Posterior cingulate gyrus (tissue), 11 donors: ENCODE measurements at regions not wholly inside any gene's neighbourhood (a gene's known extent, or its start where the extent isn't known, plus 50 kb on each side); places are given as distances from the start of the nearest gene placed in this dataset.

Source experiments
- DNase-seq, 10 donors: peaks; one replicate each; pipeline versions ENCODE4 v3.0.0 to v3.0.0-alpha.2; 2020 to 2021; ENCODE audit warnings: mixed read lengths in 3 of 10
- intact Hi-C: fragments of 100-400 bp; cut with DNase I; formaldehyde crosslinking; loops from one replicate; pipeline ENCODE4 v1.15.1; 2023

GRCh38 chr13:85412448-85412847 is 386.8 kb downstream of the SLITRK6 start:
- intact Hi-C loops = no loop called here
- no peak for DNase-seq

- no peak for DNase-seq
These were observed 387.6 kb downstream of the SLITRK6 start for GRCh38 chr13:85411591-85411990.

DNA sequence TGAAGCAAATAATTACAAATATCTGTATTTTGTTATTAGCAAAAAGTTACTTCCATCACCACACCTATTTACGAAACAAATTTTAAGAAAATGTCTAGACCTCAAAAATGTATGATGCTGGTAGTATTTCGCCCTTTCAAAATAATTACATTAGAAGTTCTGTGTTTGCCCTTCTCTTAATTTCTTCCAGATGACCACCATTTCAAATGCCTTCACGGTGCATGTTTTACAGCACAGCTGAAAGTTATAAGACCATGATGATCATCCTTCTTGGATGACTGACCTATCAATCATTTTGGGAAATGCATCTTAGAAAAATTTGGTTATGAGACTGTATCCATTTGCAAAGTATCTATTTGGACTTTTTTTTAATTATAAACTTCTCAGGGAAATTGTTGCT is 390.8 kb downstream of the SLITRK6 start:
- no peak for DNase-seq
- intact Hi-C loops = loop anchor here (5.0 kb wide), 1 partner anchor 119 kb away; no protein-coding TSS in a partner anchor

More at GRCh38 chr13:85411591-85411990, 387.6 kb downstream of the SLITRK6 start:
- intact Hi-C loops = no loop called here

- peak in 5 of 10 donors; percentile 25 to 83 (median 39) for DNase-seq
- intact Hi-C loops = loop anchor here (5.0 kb wide), 1 partner anchor 121 kb away; no protein-coding TSS in a partner anchor
These were observed 392.8 kb downstream of the SLITRK6 start for GRCh38 chr13:85406269-85406975.

DNA sequence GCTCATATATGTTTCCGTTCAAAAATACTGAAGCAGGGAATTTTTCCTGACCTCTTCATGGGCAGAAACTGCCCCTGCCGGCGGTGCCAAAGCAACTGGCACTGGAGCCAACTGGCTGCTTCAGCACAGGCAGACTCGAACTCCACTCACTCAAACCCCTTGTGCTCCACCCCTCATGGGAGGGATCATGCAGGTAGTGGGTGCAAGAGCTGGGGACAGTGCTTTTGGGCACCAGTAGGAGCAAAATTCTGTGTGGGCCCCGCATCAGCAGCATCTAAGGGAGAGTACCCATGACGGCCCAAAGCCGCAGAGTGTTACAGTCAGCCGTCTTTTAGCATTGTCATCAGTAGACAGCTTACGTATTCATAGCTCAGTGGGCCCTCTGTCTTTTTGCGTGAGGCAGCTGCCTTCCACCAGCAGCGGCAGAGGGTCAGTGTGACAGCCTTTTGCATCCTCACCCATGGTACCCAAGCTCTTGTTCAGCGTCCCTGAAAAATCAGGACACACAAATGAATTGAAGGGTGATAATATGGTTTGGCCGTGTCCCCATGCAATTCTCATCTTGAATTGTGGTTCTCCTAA is 393.8 kb downstream of the SLITRK6 start:
- intact Hi-C loops = loop anchor here (5.0 kb wide), 1 partner anchor 122 kb away; no protein-coding TSS in a partner anchor
- peak in 8 of 10 donors; percentile 10 to 90 (median 28) for DNase-seq

- intact Hi-C loops = no loop called here
- DNase-seq = no peak
These were observed 412.8 kb downstream of the SLITRK6 start for GRCh38 chr13:85386424-85386823.

GRCh38 chr13:85383291-85383690 is 415.9 kb downstream of the SLITRK6 start:
- intact Hi-C loops = no loop called here
- no peak for DNase-seq

DNA sequence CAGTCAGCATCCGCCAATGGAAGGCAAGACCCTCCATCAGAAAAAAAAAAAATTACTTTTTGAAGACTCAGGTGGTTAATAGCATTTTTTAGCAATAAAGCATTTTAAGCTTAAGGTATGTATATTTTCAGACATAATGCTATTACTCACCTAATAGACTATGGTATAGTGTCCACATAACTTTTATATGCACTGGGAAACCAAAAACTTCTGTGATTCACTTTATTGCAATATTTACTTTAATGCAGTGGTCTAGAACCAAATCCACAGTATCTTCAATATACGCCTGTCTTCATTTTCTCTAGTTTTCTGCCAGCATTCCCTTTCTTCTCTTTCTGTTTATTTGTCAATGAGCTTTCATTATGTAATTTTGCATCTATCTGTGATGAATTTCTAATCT is 418.1 kb downstream of the SLITRK6 start:
- DNase-seq = no peak
- intact Hi-C loops = no loop called here

DNA sequence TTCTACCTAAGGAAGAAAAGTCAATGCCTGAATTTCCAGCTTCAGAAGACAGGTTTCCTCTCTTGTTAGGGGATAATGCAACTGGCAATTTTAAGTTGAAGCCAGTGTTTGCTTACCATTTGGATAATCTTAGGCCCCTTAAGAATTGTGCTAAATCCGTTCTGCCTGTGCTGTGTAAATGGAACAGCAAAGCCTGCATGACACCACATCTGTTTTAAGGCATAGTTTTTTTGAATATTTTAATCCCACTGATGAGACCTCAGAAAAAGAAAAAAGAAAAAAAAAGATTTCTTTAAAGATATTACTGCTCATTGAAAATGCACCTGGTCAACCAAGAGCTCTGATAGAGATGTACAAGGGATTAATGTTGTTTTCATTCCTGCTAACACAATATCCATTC is 419.2 kb downstream of the SLITRK6 start:
- no peak for DNase-seq
- intact Hi-C loops = no loop called here

GRCh38 chr13:85379433-85379832 is 419.8 kb downstream of the SLITRK6 start:
- intact Hi-C loops = no loop called here
- DNase-seq = no peak

DNA sequence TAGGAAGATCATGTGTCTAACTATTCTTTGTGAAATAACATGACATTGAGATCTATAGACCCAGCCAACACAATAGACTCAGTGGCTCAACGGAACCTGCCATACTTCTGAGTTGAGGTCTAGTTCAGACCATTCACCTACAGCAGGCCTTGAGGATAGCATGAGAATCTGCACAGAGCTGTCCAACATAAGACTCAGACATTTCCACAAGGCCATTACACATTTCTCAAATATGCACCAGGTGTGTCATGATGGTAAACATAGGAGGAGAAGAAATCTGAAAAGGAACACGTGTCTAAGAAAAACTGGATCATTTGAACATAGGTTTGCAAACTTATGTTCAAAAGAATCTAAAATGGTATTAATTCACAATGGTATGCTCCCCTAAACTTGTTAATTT is 421.4 kb downstream of the SLITRK6 start:
- intact Hi-C loops = no loop called here
- DNase-seq = no peak

DNA sequence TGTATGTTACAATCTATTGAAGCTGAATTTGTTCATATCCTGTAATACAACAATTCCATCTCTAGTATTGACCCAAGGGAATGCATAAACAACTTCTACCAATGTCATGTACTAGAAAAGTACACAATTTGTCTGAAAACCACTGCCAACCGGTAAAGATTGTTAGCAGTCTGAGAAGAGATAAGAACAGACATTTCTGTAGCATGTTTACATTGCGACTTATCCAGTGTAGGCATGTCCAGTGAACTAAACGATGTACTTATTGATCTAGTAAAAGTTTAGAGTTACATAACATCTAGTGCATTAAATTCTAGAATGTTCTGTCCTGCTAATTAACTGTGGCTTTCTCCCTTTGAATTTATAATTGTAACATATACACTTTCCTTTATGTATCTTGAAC is 425.9 kb downstream of the SLITRK6 start:
- intact Hi-C loops = no loop called here
- no peak for DNase-seq

DNA sequence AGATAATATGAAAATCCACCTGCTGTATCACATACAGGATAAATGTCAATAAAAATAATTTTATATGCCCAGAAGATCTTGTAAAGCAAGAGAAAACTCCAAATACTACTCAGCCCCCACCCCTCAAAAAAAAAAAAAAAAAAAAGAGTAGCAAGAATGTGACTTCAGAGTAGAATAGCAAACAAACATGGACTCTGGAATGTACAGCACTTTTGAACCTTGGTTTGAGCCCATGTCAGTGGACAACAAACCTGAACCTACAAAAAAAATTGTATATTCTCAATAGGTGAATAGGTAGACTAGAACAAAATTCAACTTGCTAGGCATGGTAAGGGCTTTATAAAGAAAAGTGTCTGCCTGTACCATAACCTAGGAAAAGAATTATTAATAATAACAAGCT is 428.0 kb downstream of the SLITRK6 start:
- no peak for DNase-seq
- intact Hi-C loops = no loop called here

DNA sequence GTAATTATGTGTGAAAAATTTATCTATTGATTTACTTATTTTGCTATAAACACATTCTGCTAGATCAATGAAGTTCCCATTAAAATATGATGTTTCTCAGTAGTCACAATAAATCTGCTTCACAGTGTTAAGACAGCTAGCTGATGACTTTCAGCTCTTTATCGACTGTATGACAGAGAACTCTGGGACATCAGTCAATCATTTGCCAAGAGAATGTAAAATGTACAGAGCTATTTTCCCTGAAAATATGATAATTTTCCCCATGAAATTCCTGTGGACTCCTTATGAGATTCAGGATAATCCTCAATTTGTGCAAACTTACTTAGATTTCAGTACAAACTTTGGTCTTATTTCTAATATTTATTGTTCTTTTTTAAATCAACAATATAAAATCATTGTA is 430.5 kb downstream of the SLITRK6 start:
- intact Hi-C loops = no loop called here
- no peak for DNase-seq

DNA sequence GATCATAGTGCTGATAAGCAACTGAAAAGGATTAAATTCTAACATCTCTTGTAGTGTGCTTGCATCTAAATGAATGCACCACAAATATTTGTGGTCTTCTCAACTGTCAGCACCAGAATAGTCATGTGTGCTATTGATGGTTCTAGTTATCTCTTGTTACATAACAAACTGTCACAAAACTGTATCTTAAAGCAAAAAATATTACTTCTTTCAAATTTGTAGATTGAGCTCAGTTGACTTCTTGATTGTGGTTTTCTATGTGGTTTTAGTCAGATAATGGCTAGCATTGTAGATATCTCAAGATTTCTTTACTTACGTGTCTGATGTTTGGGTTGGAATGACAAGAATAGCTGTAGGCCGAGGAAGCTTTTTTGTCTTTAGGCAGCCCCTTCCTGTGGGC is 431.3 kb downstream of the SLITRK6 start:
- intact Hi-C loops = no loop called here
- no peak for DNase-seq

- DNase-seq = no peak
These were observed 432.3 kb downstream of the SLITRK6 start for GRCh38 chr13:85366759-85367417.

DNA sequence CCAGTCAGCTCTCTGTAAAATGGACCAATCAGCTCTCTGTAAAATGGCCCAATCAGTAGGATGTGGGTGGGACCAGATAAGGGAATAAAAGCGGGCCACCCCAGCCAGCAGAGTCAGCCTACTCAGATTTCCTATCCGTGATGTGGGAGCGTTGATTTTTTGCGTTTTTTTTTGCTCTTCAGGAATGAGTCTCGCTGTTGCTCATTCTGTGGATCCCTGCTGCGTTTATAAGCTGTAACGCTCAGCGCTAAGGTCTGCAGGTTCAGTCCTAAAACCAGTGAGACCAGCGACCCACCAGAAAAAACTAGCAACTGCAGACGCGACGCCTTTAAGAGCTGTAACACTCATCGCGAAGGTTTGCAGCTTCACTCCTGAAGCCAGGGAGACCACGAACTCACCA is 435.7 kb downstream of the SLITRK6 start:
- intact Hi-C loops = no loop called here
- no peak for DNase-seq

More at GRCh38 chr13:85366759-85367417, 432.3 kb downstream of the SLITRK6 start:
- intact Hi-C loops = no loop called here

DNA sequence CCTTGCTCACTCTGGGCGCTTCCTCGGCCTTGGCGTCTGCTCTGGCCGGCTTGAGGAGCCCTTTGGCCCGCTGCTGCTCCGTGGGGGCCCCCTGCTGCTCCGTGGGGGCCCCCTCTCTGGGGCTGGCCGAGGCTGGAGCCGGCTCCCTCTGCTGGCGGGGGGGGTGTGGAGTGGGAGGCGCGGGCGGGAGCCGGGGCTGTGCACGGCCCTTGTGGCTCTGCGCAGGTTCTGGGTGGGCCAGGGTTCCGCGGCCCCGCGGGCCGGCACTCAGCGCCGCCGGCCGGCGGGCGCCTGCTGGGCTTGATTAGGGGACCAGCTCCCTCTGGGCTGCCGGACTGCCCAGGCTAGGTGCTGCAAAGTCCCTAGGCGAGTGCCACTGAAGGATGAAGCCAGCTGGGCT is 436.2 kb downstream of the SLITRK6 start:
- peak in 1 of 10 donors; percentile 77 for DNase-seq

DNA sequence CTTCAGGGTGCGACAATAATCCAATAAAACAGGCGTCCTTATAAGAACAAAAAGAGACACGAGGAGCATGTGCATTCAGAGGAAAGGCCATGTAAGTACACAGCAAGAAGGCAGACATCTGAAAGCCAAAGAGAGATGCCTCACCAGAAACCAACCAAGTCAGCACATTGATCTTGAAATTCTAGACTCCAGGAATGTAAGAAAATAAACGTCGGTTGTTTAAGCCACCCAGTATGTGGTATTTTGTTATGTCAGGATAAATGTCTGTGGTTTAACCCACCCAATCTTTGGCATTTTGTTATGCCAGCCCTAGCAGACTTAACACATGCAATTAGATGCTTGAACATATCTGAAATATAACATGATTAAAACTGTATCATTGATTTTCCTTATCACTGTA is 452.0 kb downstream of the SLITRK6 start:
- intact Hi-C loops = no loop called here
- no peak for DNase-seq

More for the DNA sequence above, 436.2 kb downstream of the SLITRK6 start:
- intact Hi-C loops = no loop called here

- intact Hi-C loops = no loop called here
- DNase-seq = no peak
These were observed 465.0 kb downstream of the SLITRK6 start for GRCh38 chr13:85334187-85334586.

DNA sequence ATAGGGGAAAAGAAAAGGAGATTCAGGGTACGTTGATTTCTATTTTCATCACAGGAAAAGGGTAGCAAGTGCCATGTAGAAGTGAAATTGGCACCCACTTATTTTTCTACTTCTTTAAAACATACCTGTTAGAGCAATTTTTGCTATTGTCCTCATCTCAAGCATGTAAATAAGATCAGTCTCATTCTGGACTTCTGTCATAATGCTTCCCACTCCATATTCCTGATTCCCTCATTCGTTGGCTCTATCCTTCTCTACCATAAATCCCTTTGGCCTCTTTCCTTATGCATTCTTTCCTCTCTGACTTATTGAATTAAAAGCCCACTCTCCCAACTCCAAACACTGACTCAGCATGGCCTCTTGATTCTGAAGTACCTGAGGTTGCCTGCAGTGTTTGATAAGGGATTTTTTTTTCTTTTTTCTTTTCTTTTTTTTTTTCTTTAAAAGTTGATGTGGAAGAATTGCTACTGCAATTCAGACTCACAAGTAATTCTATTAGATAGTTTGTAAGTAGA is 465.7 kb downstream of the SLITRK6 start:
- no peak for DNase-seq
- intact Hi-C loops = no loop called here
